GM19023 (cell line): ENCODE measurements at regions not wholly inside any gene's neighbourhood (a gene's known extent, or its start where the extent isn't known, plus 50 kb on each side); places are given as distances from the start of the nearest gene placed in this dataset.
"Not testable (repeated sequence)": the region's sequence is repeated elsewhere in the genome, so short reads cannot be mapped to it uniquely, and the experiment has no call there.

Experiments used
- ATAC-seq: cut with Tn5 transposase; IDR thresholded peaks from one replicate; pipeline ENCODE4 v1.9.1; 2021; ENCODE audit warnings: mild to moderate bottlenecking, moderate library complexity; ENCODE audit not compliant: unreplicated experiment

- ATAC-seq: no peak
These were observed 169.8 kb upstream of the RPS23 start for GRCh38 chr5:82447913-82448312.

- no peak for ATAC-seq
These were observed 168.7 kb upstream of the RPS23 start for GRCh38 chr5:82446809-82447208.

GRCh38 chr5:82445726-82446335 is 167.7 kb upstream of the RPS23 start:
- no peak for ATAC-seq

DNA sequence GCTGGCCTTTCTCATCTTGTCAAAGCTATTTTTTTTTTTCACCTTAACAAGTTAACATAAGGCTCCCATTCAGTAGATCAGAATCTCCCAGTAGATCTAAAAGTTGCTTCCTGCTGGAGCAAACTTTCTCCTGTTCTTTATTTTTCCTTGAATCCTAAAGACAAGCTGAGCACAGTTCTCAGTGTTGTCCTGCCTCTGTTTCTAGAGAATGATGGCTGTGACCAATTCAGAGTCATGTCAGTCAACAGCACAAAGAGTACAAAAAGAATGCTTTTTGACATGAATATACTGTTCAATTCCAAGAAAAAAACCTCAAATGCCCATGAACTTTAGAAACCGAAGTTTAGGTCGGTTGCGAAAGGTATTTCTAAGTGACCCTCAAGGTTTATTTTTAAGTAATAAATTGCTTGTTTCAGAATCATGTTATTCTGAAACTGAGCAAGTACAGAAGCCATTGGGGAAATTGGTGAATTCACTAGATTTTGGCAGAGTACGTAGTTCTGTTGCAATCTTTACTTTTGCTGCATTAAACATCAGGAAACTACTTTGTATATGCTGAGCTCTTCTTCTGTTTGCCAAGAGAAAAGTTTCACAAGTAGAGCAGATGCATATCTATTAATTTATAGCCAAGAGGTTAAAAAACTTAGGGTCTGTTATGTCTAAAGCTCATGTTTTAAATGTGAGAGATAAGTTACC is 161.7 kb upstream of the RPS23 start:
- ATAC-seq: no peak

- ATAC-seq: not testable (repeated sequence)
These were observed 159.4 kb upstream of the RPS23 start for GRCh38 chr5:82437565-82437964.

DNA sequence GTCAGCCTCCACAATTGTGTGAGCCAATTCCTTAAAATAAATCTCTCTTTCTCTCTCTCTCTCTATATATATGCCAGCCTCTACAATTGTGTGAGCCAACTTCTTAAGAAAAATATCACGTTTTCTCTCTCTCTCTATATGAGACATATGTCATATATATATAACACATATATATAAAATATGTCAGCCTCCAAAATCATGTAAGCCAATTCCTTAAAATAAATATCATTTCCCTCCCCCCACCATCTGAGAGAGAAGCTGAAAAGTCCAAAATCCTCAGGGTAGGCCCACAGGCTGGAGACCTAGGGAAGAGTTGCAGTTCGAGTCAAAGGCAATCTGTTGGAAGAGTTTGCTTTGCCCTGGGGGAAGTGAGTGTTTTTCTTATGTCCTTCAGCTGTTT is 158.1 kb upstream of the RPS23 start:
- ATAC-seq: no peak

- not testable (repeated sequence) for ATAC-seq
These were observed 156.8 kb upstream of the RPS23 start for GRCh38 chr5:82434696-82435660.

DNA sequence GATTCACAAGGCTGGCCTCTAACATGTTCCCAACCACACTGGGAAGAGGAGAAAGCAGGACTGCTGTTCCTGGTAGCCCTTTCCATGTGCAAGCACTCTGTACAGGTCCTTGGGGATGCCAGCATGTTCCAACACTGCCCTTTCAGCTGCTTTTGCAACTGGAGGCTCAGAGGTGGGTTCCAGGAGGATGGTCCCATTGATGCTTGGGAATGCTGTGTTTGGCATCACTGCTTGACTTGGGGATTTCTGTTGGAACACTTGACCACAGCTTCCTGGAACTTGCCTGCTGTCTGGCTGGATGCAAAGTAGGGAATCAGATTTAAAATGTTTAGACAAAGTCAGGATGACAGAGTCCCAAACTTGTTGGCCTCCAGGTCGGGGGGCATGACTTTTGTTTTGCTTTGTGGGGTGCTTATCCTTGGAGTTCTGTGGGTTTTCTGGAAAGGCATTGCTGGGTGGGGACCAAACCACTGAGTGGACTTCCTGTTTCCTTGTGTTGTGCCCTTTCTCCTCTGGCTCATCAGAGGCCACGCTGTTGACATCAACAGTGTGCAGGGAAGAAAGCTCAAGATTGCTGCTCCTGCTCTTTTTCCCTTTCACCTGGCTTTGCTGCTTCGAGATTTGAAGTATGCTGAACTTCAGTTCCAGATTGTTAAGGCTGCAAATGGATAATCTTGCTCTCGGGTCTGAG is 148.5 kb upstream of the RPS23 start:
- ATAC-seq: no peak

DNA sequence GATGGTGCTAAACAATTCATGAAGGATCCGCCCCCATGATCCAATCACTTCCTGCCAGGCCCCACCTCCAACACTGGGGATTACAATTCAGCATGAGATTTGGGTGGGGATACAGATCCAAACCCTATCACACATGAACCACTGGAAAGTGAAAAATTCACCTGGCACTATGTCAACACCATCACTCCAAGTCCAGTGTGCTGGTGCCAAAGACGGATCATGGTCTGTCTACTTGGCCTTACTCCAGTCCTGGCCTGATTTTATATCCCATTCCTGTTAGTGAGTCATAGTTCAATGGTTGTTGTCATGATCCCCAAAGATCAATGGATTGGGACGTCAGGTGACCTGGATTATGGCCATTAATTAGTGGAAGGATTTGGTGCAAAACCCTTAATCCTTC is 147.4 kb upstream of the RPS23 start:
- no peak for ATAC-seq

GRCh38 chr5:82424211-82424610 is 146.1 kb upstream of the RPS23 start:
- ATAC-seq: no peak

DNA sequence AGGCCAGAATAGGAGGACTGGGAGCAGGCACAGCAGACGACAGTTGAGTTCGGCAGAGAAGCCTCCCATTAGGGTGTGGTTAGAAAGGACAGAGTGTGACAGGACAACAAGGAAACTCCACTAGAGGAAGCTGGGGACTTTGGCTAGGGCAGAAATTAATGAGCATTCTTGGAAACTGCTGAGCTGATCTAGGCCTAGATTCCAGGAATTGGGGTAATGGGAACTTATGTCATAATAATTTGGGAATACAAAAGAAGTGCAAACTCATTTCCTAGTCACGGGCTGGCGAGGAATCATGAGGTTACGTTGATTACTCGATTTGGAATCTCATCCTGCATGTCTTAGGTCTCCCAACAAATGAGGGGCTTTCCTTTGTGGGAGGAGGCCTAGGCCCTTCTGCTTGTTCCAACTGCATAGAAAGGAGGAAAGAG is 144.6 kb upstream of the RPS23 start:
- ATAC-seq: no peak

- no peak for ATAC-seq
These were observed 144.0 kb upstream of the RPS23 start for GRCh38 chr5:82422001-82422740.

DNA sequence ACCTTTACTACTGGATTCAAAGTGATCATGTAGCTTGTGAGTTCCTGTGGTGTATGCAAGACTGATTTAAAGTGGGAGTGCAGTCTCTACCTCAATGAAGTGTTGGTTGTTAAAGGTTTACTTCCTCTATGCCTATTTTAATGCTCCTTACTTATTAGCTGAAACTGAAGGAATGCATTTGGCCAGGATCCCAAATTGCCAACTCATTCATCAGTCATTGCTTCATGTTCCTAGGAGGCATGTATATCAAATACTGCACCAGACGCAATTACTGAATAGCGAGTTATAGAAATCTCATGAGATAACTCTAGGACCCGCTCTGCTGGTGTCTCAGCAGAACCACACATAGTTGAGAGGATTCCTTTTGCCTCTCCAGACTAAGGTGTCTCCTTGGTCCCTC is 143.0 kb upstream of the RPS23 start:
- no peak for ATAC-seq

DNA sequence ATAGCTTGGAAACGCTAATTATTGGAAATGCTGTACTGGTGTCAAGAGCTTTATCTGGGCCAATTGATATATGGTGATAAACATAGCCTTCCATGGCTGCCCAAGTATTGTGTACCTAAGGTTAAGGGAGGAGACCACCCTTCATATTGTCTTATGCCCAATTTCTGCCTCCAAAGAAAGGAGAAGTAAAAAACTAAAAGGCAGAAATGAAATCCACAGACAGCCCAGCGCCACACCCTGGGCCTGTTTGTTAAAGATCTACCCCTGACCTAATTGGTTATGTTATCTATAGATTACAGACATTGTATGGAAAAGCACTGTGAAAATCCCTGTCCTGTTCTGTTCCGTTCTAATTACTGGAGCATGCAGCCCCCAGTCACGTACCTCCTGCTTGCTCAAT is 142.4 kb upstream of the RPS23 start:
- ATAC-seq: not testable (repeated sequence)

DNA sequence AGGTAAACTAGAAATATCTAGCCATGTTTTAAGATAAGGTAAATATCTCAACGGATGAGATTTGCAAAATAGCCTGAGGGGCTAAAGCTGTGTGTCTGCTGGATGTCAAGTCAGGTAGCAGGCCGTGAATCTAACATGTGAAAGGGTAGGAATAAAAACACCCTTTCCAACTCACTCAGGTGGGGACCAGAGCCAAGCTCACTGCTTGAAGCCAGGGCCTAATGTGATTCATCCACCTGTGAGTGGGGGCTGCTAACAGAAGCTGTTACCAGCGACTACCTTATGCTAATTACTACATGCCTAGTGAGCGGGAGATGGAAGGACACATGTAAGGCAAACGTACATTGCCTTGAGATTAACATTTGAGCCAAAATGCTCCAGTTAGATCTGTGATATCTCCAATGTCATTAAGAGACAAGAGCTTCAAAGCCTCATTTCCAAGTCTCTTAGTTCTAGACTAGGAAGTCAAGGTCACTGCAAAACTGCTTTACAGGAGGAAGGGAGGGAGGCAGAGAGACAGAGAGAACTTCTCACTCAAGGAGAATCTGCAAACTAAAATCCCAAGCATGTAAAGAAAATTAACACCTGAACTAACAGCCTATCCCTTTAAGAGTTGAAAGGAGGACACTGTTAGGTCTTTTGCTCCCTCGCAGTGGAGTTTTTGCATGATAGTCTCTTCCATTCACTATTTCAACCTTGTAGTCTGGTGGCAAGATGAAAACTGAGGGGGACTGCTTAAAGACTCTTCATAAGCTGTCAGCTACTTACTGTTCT is 141.6 kb upstream of the RPS23 start:
- no peak for ATAC-seq

DNA sequence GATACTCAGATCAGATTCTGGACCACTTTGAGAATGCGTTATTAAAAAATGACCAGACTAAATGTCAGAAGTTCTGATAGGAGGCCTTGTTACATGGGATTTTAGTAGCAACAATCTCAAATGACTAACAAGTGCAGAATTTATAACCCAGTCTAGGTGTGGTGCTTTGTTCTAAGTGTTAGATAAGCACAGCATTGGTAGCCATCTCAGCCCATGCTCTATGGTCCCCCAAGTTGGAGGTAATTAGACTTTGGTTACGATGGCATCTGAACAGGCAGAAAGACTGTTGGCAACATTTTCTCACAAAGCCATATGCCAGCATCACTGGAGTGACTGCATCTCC is 140.4 kb upstream of the RPS23 start:
- ATAC-seq: no peak

GRCh38 chr5:82417776-82418607 is 139.8 kb upstream of the RPS23 start:
- no peak for ATAC-seq

GRCh38 chr5:82416512-82416911 is 138.4 kb upstream of the RPS23 start:
- no peak for ATAC-seq

- no peak for ATAC-seq
These were observed 135.9 kb upstream of the RPS23 start for GRCh38 chr5:82414041-82414388.
